NB4 (cell line): ENCODE measurements at regions not wholly inside any gene's neighbourhood (a gene's known extent, or its start where the extent isn't known, plus 50 kb on each side); places are given as distances from the start of the nearest gene placed in this dataset.

Experiments
- DNase-seq: peaks from one replicate; pipeline ENCODE4 v3.0.0; 2010; ENCODE audit warnings: low read depth
- H3K4me3 ChIP-seq: one replicate; pipeline ENCODE4 v1.5.1; 2011; ENCODE audit warnings: mild to moderate bottlenecking, low read depth, low read length, moderate library complexity
- MYC ChIP-seq: IDR thresholded peaks from 2 replicates; pipeline ENCODE4 v1.6.1; 2011; ENCODE audit warnings: low read depth, low read length
- POLR2A ChIP-seq: IDR thresholded peaks from 2 replicates; pipeline ENCODE4 v1.6.1; 2011; ENCODE audit warnings: mild to moderate bottlenecking; ENCODE audit not compliant: insufficient read length; ENCODE audit errors: extremely low read depth
- TF ChIP-seq, protein P1 (sequence below): IDR thresholded peaks from one replicate; pipeline ENCODE4 v1.5.1; 2012; ENCODE audit warnings: low read depth, low read length
- TF ChIP-seq, protein P2 (sequence below): IDR thresholded peaks from 2 replicates; pipeline ENCODE4 v1.6.1; 2011; ENCODE audit warnings: low read depth, low read length

DNA sequence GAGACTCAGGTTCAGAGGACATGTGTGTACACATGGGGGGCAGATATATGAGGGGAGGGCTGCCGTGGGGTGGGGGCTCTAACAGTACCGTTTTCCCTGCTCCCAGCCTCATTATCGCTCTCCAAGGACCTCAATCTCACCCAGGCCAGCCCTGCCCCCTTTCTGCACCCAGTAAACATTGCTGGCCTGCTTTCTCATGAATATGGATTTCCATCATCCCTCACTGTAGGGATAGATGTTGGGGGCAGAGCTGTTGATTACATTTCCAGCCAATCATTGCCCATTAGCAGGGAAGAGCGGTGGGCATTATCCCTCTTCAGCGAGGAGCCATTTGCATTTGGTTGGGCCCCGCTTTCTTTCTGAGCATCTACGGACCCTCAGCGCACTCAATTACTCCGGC is 273.8 kb downstream of the RPS6KC1 start:
- H3K4me3 ChIP-seq, result no peak overlapping the region
- TF ChIP-seq, protein P1, sequence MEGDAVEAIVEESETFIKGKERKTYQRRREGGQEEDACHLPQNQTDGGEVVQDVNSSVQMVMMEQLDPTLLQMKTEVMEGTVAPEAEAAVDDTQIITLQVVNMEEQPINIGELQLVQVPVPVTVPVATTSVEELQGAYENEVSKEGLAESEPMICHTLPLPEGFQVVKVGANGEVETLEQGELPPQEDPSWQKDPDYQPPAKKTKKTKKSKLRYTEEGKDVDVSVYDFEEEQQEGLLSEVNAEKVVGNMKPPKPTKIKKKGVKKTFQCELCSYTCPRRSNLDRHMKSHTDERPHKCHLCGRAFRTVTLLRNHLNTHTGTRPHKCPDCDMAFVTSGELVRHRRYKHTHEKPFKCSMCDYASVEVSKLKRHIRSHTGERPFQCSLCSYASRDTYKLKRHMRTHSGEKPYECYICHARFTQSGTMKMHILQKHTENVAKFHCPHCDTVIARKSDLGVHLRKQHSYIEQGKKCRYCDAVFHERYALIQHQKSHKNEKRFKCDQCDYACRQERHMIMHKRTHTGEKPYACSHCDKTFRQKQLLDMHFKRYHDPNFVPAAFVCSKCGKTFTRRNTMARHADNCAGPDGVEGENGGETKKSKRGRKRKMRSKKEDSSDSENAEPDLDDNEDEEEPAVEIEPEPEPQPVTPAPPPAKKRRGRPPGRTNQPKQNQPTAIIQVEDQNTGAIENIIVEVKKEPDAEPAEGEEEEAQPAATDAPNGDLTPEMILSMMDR, result no peak
- TF ChIP-seq MYC (no peak), POLR2A (no peak)
- TF ChIP-seq, protein P2, sequence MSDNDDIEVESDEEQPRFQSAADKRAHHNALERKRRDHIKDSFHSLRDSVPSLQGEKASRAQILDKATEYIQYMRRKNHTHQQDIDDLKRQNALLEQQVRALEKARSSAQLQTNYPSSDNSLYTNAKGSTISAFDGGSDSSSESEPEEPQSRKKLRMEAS, result no peak
- DNase-seq, result no peak

DNA sequence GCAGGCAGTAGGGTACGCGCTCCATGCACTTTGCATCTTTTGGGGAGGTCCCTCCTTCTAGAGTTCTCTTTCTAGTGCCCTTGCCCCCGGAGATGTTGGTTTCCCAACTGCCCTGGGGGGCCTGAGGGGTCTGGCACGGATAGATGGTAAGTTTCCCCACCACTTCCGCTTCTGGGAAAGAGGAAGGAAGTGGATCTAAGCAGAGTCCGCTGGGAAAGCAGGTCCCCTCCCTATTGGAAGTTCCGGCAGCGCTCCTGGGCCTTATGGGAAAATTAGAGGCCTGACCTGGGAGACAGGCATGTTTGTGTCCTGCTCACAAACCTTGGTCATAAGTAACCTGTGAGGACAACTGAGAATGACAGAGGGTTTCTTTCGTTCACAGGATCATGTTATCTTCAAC is 274.4 kb downstream of the RPS6KC1 start:
- no peak overlapping the region for H3K4me3 ChIP-seq
- TF ChIP-seq, protein P1, result no peak
- no peak for TF ChIP-seq MYC
- TF ChIP-seq, protein P2, result no peak
- TF ChIP-seq POLR2A, result no peak
- no peak for DNase-seq

DNA sequence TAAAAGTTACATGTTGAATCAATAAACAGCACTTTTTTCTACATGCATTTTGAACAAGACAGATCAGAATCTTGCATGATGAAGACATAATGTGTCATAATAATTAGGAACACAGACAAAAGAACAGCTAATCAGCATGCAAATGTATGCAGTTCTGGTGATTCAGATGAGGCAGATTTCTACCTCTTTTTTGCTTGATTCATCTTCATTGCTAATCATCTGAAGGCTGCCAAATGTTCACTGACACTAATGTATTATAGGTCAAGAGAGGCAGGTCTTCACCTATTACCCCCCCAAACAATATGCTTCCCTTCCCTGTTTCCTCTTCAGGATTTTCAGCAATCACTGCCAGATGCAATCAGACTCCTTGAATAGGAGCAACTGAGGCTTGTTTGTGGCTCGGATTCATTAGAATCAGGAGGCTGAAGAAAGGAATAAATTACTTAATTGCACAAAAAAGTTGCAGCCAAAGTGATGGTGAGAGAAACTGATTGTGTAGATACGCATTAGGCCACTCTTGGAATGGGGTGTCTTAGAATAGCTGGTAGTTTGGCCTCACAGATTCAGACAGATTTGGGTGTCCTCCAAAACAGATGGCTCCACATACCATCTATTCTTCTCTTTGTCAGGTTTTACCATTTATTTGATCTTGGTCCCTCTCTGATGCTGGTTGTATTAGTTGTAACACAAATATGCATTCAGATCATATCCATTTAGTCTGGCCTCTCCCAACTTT is 275.4 kb downstream of the RPS6KC1 start:
- no peak for DNase-seq

DNA sequence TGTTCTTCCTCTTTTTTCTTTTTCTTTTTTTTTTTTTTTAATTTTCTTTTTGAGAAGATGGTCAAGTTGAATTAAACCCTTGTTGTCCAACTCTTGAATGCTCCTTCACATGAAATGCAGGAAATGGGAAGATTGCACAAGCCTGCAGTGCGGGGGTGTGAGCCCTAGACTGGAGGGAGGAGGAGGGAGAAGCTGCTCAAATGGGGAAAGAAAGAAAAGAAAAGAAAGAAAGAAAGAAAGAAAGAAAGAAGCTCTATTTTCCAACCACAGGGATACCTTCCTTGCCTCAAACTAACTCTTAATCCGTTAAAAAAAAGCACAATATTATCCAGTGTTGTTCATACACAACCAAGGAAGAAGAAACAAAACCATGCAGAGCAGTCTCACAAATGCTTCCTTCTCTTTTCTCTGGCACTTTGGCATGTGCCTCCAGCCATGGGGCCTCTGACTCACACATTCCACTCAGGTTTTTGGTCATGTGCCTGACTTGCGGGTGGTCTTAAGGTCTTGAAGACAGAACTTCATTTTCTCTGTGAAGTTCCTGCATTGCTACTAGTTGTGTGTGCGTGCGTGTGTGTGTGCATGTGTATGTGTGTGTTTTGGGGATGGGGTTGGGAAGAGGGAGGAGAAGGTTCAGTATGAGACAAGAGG is 276.1 kb downstream of the RPS6KC1 start:
- H3K4me3 ChIP-seq, result no peak overlapping the region
- DNase-seq, result peak; percentile 86
- TF ChIP-seq, protein P2, result peak; percentile 82
- TF ChIP-seq MYC, result peak; percentile 57; the same call in 1 of the 2 replicates
- TF ChIP-seq, protein P1, result no peak

More for the DNA sequence above, 275.4 kb downstream of the RPS6KC1 start:
- TF ChIP-seq, protein P1, result no peak
- TF ChIP-seq, protein P2, result no peak
- TF ChIP-seq MYC (no peak), POLR2A (no peak)
- no peak overlapping the region for H3K4me3 ChIP-seq

DNA sequence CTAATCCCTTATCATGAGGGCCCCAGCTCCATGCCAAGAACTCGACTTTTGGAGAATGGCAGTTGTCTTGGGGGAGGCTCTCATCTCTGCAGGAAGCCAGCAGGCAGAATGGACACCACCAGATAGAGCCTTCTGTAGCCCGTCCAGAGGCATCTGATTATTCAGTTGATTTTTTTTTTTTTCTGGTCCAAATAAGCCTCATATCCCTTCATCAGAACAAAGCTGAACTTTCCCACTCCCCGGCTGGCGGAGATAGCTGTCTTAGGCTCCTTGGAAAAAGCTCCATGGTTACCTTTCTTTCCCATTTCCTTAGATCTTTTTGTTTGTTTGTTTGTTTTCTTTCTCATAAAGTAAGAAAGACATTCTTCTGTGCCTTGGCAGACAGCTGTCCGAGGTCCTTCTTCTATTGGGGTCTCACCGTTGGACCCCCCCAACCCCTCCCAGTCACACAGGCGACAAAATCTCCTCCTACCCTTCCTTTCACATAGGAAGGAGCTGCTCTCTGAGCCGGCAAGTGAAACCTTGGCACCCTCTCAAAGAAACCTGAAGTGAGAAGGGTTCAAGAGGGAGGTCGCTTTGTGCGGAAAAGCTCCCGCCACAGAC is 278.5 kb downstream of the RPS6KC1 start:
- DNase-seq, result no peak
- TF ChIP-seq, protein P2, result no peak
- TF ChIP-seq MYC (no peak), POLR2A (no peak)
- TF ChIP-seq, protein P1, result no peak

More for the DNA sequence above, 278.5 kb downstream of the RPS6KC1 start:
- no peak overlapping the region for H3K4me3 ChIP-seq
